HG03520 (cell line): ENCODE measurements at regions not wholly inside any gene's neighbourhood (a gene's known extent, or its start where the extent isn't known, plus 50 kb on each side); places are given as distances from the start of the nearest gene placed in this dataset.
"Not testable (repeated sequence)": the region's sequence is repeated elsewhere in the genome, so short reads cannot be mapped to it uniquely, and the experiment has no call there.

Experiments
- ATAC-seq: cut with Tn5 transposase; IDR thresholded peaks from one replicate; pipeline ENCODE4 v1.9.1; 2021; ENCODE audit warnings: mild to moderate bottlenecking, moderate library complexity; ENCODE audit not compliant: unreplicated experiment

GRCh38 chr2:16395601-16396000 lies 270.0 kb downstream of the CYRIA start:
- ATAC-seq: no peak

GRCh38 chr2:16394986-16395550 lies 270.6 kb downstream of the CYRIA start:
- no peak for ATAC-seq

- no peak for ATAC-seq
Measured at GRCh38 chr2:16394072-16394985, 271.3 kb downstream of the CYRIA start.

GRCh38 chr2:16393500-16394071 lies 272.0 kb downstream of the CYRIA start:
- no peak for ATAC-seq

GRCh38 chr2:16392647-16393499 lies 272.8 kb downstream of the CYRIA start:
- no peak for ATAC-seq

GRCh38 chr2:16391986-16392385 lies 273.6 kb downstream of the CYRIA start:
- ATAC-seq: no peak

- no peak for ATAC-seq
Measured at GRCh38 chr2:16390561-16390960, 275.1 kb downstream of the CYRIA start.

- ATAC-seq: no peak
Measured at GRCh38 chr2:16389611-16390010, 276.0 kb downstream of the CYRIA start.

- not testable (repeated sequence) for ATAC-seq
Measured at GRCh38 chr2:16388199-16388830, 277.3 kb downstream of the CYRIA start.

- ATAC-seq: no peak
Measured at GRCh38 chr2:16387461-16387984, 278.1 kb downstream of the CYRIA start.

- no peak for ATAC-seq
Measured at GRCh38 chr2:16386431-16386830, 279.2 kb downstream of the CYRIA start.

GRCh38 chr2:16386031-16386430 lies 279.6 kb downstream of the CYRIA start:
- ATAC-seq: no peak

GRCh38 chr2:16385341-16385740 lies 280.3 kb downstream of the CYRIA start:
- ATAC-seq: no peak

GRCh38 chr2:16383411-16383810 lies 282.2 kb downstream of the CYRIA start:
- no peak for ATAC-seq

GRCh38 chr2:16382451-16382850 lies 283.2 kb downstream of the CYRIA start:
- ATAC-seq: no peak

GRCh38 chr2:16381511-16381910 lies 284.1 kb downstream of the CYRIA start:
- no peak for ATAC-seq

- ATAC-seq: not testable (repeated sequence)
Measured at GRCh38 chr2:16379901-16380300, 285.7 kb downstream of the CYRIA start.

GRCh38 chr2:16379061-16379460 lies 286.6 kb downstream of the CYRIA start:
- ATAC-seq: not testable (repeated sequence)

- no peak for ATAC-seq
Measured at GRCh38 chr2:16378031-16378430, 287.6 kb downstream of the CYRIA start.

GRCh38 chr2:16375981-16376380 lies 289.7 kb downstream of the CYRIA start:
- no peak for ATAC-seq
